ENCODE measurements at regions not wholly inside any gene's neighbourhood (a gene's known extent, or its start where the extent isn't known, plus 50 kb on each side); places are given as distances from the start of the nearest gene placed in this dataset.

DNA sequence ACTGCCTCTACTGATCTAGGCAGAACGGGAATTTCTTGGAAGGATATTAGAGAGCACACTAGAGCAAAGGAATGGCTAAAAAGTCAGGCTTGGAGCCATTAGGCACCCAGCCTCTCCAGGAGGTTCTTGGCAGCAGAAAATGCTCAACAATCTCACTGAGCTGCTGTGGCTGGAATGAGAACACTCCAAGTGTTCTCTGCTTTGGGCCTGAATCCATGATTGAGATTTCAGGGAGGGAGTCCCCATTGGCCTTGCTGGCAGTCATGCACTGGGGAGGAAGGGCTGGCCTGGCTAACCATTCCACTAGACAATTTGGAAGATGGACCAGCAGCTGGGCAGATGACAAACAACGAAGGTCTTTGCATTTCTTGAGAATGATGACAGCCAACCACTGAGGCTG lies 362.6 kb downstream of the SHQ1 start:
- Histone ChIP-seq H3K79me2 (replicated peaks; ENCODE audit: insufficient read depth) (no peaks in the 10 kb centered on the region), H3K4me3 (no peak overlapping the region), H2AFZ (no peak overlapping the region), H3K36me3 (ENCODE audit: insufficient read depth) (no peaks in the 10 kb centered on the region), H4K20me1 (replicated peaks; ENCODE audit: insufficient read depth) (no peaks in the 10 kb centered on the region), H3K27ac (ENCODE audit: low read depth) (no peak overlapping the region), H3F3A (replicated peaks; ENCODE audit: low read depth) (no peaks in the 10 kb centered on the region), H3K4me2 (no peak overlapping the region), H3K9me2 (ENCODE audit: insufficient read depth) (peaks cover 3% of the 10 kb centered on the region; the same call in 1 of the 2 replicates), H3K27me3 (ENCODE audit: insufficient read depth) (no peaks in the 10 kb centered on the region), H3K4me1 (ENCODE audit: insufficient read depth) (peaks cover 20% of the 10 kb centered on the region; the same call in 1 of the 2 replicates)
- Mint-ChIP-seq H3K27me3 (ENCODE audit: insufficient read depth, low read depth, poor library complexity) (peaks cover 12% of the 10 kb centered on the region), H3K4me1 (peaks cover 28% of the 10 kb centered on the region), H3K27ac (no peak overlapping the region), H3K9me3 (no peaks in the 10 kb centered on the region), H3K4me3 (no peak overlapping the region), H3K36me3 (ENCODE audit: low read depth) (no peaks in the 10 kb centered on the region)
- ATAC-seq (no peak), DNase-seq (ENCODE audit: low spot score) (no peak)
- TF ChIP-seq POLR2AphosphoS5 (IDR thresholded peaks at IDR 0.05; ENCODE audit: low read depth) (no peak), JUNB (IDR thresholded peaks at IDR 0.05; ENCODE audit: unreplicated experiment) (no peak), ZNF331 (CRISPR knock-in tag; IDR thresholded peaks at IDR 0.05; ENCODE audit: low read depth) (no peak)
- TF ChIP-seq, protein P1, sequence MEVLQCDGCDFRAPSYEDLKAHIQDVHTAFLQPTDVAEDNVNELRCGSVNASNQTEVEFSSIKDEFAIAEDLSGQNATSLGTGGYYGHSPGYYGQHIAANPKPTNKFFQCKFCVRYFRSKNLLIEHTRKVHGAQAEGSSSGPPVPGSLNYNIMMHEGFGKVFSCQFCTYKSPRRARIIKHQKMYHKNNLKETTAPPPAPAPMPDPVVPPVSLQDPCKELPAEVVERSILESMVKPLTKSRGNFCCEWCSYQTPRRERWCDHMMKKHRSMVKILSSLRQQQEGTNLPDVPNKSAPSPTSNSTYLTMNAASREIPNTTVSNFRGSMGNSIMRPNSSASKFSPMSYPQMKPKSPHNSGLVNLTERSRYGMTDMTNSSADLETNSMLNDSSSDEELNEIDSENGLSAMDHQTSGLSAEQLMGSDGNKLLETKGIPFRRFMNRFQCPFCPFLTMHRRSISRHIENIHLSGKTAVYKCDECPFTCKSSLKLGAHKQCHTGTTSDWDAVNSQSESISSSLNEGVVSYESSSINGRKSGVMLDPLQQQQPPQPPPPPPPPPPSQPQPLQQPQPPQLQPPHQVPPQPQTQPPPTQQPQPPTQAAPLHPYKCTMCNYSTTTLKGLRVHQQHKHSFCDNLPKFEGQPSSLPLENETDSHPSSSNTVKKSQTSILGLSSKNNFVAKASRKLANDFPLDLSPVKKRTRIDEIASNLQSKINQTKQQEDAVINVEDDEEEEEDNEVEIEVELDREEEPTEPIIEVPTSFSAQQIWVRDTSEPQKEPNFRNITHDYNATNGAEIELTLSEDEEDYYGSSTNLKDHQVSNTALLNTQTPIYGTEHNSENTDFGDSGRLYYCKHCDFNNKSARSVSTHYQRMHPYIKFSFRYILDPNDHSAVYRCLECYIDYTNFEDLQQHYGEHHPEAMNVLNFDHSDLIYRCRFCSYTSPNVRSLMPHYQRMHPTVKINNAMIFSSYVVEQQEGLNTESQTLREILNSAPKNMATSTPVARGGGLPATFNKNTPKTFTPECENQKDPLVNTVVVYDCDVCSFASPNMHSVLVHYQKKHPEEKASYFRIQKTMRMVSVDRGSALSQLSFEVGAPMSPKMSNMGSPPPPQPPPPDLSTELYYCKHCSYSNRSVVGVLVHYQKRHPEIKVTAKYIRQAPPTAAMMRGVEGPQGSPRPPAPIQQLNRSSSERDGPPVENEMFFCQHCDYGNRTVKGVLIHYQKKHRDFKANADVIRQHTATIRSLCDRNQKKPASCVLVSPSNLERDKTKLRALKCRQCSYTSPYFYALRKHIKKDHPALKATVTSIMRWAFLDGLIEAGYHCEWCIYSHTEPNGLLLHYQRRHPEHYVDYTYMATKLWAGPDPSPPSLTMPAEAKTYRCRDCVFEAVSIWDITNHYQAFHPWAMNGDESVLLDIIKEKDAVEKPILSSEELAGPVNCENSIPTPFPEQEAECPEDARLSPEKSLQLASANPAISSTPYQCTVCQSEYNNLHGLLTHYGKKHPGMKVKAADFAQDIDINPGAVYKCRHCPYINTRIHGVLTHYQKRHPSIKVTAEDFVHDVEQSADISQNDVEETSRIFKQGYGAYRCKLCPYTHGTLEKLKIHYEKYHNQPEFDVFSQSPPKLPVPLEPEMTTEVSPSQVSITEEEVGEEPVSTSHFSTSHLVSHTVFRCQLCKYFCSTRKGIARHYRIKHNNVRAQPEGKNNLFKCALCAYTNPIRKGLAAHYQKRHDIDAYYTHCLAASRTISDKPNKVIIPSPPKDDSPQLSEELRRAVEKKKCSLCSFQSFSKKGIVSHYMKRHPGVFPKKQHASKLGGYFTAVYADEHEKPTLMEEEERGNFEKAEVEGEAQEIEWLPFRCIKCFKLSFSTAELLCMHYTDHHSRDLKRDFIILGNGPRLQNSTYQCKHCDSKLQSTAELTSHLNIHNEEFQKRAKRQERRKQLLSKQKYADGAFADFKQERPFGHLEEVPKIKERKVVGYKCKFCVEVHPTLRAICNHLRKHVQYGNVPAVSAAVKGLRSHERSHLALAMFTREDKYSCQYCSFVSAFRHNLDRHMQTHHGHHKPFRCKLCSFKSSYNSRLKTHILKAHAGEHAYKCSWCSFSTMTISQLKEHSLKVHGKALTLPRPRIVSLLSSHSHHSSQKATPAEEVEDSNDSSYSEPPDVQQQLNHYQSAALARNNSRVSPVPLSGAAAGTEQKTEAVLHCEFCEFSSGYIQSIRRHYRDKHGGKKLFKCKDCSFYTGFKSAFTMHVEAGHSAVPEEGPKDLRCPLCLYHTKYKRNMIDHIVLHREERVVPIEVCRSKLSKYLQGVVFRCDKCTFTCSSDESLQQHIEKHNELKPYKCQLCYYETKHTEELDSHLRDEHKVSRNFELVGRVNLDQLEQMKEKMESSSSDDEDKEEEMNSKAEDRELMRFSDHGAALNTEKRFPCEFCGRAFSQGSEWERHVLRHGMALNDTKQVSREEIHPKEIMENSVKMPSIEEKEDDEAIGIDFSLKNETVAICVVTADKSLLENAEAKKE (CRISPR knock-in tag; IDR thresholded peaks at IDR 0.05), result no peak

DNA sequence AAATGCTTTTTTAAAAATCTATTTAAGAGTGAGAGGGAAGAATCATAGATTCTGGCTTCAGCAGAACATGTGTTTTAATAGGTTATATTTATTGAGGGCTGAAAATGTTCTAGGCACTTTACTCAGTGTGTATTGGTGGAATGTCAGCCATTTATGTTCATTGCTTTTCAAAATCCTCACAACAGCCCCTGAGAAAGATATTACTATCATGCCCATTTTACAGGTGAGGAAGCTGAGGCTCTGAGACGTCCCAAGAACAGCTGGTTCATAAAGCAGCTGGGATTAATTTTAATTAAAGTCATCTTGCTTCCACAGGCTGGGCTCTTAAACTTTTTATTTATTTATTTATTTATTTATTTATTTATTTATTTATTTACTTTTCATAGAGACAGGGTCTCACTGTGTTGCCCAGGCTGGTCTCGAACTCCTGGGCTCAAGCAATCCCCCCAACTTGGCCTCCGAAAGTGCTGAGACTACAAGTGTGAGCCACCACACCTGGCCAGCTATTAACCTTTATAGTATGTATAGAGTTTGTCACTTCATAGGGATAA lies 364.6 kb downstream of the SHQ1 start:
- Mint-ChIP-seq H3K4me1 (peaks cover 27% of the 10 kb centered on the region), H3K27ac (no peak overlapping the region), H3K4me3 (no peak overlapping the region), H3K9me3 (no peaks in the 10 kb centered on the region), H3K27me3 (ENCODE audit: insufficient read depth, low read depth, poor library complexity) (peaks cover 6% of the 10 kb centered on the region), H3K36me3 (ENCODE audit: low read depth) (no peaks in the 10 kb centered on the region)
- Histone ChIP-seq H3K4me3 (no peak overlapping the region), H2AFZ (no peak overlapping the region), H3K4me2 (no peak overlapping the region), H3K36me3 (ENCODE audit: insufficient read depth) (no peaks in the 10 kb centered on the region), H3K27me3 (ENCODE audit: insufficient read depth) (no peaks in the 10 kb centered on the region), H3F3A (replicated peaks; ENCODE audit: low read depth) (no peaks in the 10 kb centered on the region), H4K20me1 (replicated peaks; ENCODE audit: insufficient read depth) (no peaks in the 10 kb centered on the region), H3K9me2 (ENCODE audit: insufficient read depth) (peaks cover 9% of the 10 kb centered on the region; the same call in 1 of the 2 replicates), H3K27ac (ENCODE audit: low read depth) (no peak overlapping the region), H3K4me1 (ENCODE audit: insufficient read depth) (peaks cover 18% of the 10 kb centered on the region; the same call in 1 of the 2 replicates), H3K79me2 (replicated peaks; ENCODE audit: insufficient read depth) (no peaks in the 10 kb centered on the region)
- ATAC-seq (no peak), DNase-seq (ENCODE audit: low spot score) (no peak)
- TF ChIP-seq EZH2phosphoT487 (IDR thresholded peaks at IDR 0.05; ENCODE audit: unreplicated experiment) (no peak), CREB1 (CRISPR knock-in tag; IDR thresholded peaks at IDR 0.05; ENCODE audit: low read depth) (no peak)
- TF ChIP-seq, protein P1 (CRISPR knock-in tag; IDR thresholded peaks at IDR 0.05), result no peak
